Esophagus (tissue), 2 donors: ENCODE measurements at regions not wholly inside any gene's neighbourhood (a gene's known extent, or its start where the extent isn't known, plus 50 kb on each side); places are given as distances from the start of the nearest gene placed in this dataset.

Experiments
- H3K27ac ChIP-seq, 2 donors: one replicate each; pipeline ENCODE4 v1.5.1; 2013; ENCODE audit warnings: low read depth in 2 of 2, mild to moderate bottlenecking in 2 of 2, inconsistent platforms in 1 of 2, low read length in 1 of 2, moderate library complexity in 1 of 2
- H3K27me3 ChIP-seq, 2 donors: one replicate each; pipeline ENCODE4 v1.6.1; 2013; ENCODE audit warnings: low read length in 2 of 2, control low read depth in 1 of 2, mild to moderate bottlenecking in 1 of 2; ENCODE audit not compliant: insufficient read depth in 2 of 2, control insufficient read depth in 1 of 2
- H3K36me3 ChIP-seq, 2 donors: one replicate each; pipeline ENCODE4 v1.6.1; 2013; ENCODE audit warnings: low read length in 1 of 2; ENCODE audit not compliant: control insufficient read depth in 2 of 2, insufficient read depth in 2 of 2
- H3K4me1 ChIP-seq, 2 donors: one replicate each; pipeline ENCODE4 v1.6.1; 2013; ENCODE audit warnings: low read length in 1 of 2; ENCODE audit not compliant: control insufficient read depth in 2 of 2, insufficient read depth in 2 of 2
- H3K4me3 ChIP-seq, 2 donors: one replicate each; pipeline ENCODE4 v1.5.1; 2013; ENCODE audit warnings: low read length in 2 of 2, mild to moderate bottlenecking in 2 of 2, low read depth in 1 of 2, moderate library complexity in 1 of 2
- H3K9me3 ChIP-seq, 2 donors: one replicate each; pipeline ENCODE4 v1.6.1; 2013; ENCODE audit warnings: mild to moderate bottlenecking in 2 of 2, low read depth in 1 of 2, low read length in 1 of 2, moderate library complexity in 1 of 2; ENCODE audit not compliant: control insufficient read depth in 2 of 2, insufficient read depth in 1 of 2
- WGBS, 2 donors: extraction: QIAGEN DNeasy Blood & Tissue Kit; methylation state at CpG; one replicate each; pipeline ENCODE4 v1.1.7; 2013; 5-methylcytosine and 5-hydroxymethylcytosine counted together
- donor health status: healthy with polysubstance abuse.
- donor health status: Bipolar disorder and iron deficiency.

- Histone ChIP-seq H3K9me3 (no peaks in the 10 kb centered on the region), H3K27me3 (no peaks in the 10 kb centered on the region), H3K4me1 (no peaks in the 10 kb centered on the region), H3K36me3 (no peaks in the 10 kb centered on the region), H3K27ac (no peak overlapping the region), H3K4me3 (no peak overlapping the region)
- 77 to 86% methylated on average over 1 of the region's 1 CpG for WGBS, 2 donors
Measured at GRCh38 chr13:76210262-76210661, 574.1 kb downstream of the LMO7 start.

DNA sequence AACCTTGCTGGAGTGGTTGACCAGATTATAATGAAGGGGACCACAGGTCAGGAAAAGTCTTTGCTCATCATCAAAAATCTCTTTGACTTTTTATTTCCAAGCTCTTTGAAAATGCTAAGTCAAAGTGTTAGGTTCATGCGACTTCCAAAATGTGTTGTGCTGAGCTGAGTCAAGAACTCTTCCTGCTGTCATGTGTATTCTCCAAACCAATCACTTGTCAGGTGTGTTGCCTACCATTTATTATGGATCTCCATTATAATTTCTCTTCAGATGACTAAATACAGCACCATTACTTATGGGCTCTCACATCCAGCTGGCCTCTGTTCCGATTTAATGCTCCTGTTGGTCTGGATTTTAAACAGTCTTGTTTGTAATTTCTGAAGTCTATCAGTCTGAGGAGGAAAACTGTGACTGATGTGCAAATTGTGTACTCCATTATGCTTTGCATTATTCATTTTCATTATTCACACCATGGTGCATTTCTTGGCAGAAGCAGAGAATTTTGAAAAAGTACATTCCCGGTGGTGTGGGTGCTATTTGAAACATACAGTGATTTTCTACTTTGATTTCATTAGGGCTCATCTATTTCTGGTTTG, 562.5 kb downstream of the LMO7 start:
- 87 to 93% methylated on average over 3 of the region's 3 CpGs for WGBS, 2 donors
- H3K27me3 ChIP-seq = no peaks in the 10 kb centered on the region
- no peak overlapping the region for H3K4me3 ChIP-seq

GRCh38 chr13:76189882-76190519, 553.9 kb downstream of the LMO7 start:
- H3K4me1 ChIP-seq = no peaks in the 10 kb centered on the region
- H3K27me3 ChIP-seq = no peaks in the 10 kb centered on the region
- H3K4me3 ChIP-seq = no peak overlapping the region
- no peaks in the 10 kb centered on the region for H3K36me3 ChIP-seq
- H3K9me3 ChIP-seq = no peaks in the 10 kb centered on the region
- no peak overlapping the region for H3K27ac ChIP-seq
- 91 to 96% methylated on average over 36 to 48 of the region's 48 CpGs for WGBS, 2 donors

More for the DNA sequence above, 562.5 kb downstream of the LMO7 start:
- no peaks in the 10 kb centered on the region for H3K36me3 ChIP-seq
- H3K27ac ChIP-seq = no peak overlapping the region
- no peaks in the 10 kb centered on the region for H3K4me1 ChIP-seq
- no peaks in the 10 kb centered on the region for H3K9me3 ChIP-seq

GRCh38 chr13:76175961-76176725, 540.0 kb downstream of the LMO7 start:
- H3K36me3 ChIP-seq = no peaks in the 10 kb centered on the region
- peaks cover 0 to 2% of the 10 kb centered on the region in 2 donors for H3K27me3 ChIP-seq
- H3K27ac ChIP-seq = no peak overlapping the region
- H3K9me3 ChIP-seq = no peaks in the 10 kb centered on the region
- no peaks in the 10 kb centered on the region for H3K4me1 ChIP-seq
- WGBS, 2 donors = 84 to 86% methylated on average over 5 of the region's 5 CpGs
- no peak overlapping the region for H3K4me3 ChIP-seq

DNA sequence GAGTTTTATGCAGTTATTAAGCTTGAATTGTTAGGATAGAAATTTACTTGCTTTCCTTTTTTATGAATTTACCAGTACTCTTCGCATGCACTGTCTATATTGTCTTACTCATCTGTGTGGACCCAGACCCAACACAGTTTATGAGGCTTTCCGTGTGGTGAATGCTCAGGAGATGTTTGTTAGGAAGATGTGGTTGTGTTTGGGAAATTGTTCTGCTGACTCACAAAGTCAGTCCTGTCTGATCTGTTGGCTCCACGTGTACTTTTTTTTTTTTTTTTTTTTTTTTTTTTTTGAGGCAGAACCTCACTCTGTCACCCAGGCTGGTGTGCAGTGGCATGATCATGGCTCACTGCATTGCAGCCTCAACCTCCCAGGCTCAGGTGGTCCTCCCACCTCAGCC, 532.5 kb downstream of the LMO7 start:
- no peaks in the 10 kb centered on the region for H3K27me3 ChIP-seq
- no peaks in the 10 kb centered on the region for H3K4me1 ChIP-seq
- H3K36me3 ChIP-seq = no peaks in the 10 kb centered on the region
- H3K27ac ChIP-seq = no peak overlapping the region
- no peak overlapping the region for H3K4me3 ChIP-seq
- 78 to 87% methylated on average over 3 of the region's 3 CpGs for WGBS, 2 donors
- H3K9me3 ChIP-seq = no peaks in the 10 kb centered on the region

- no peaks in the 10 kb centered on the region for H3K9me3 ChIP-seq
- H3K27ac ChIP-seq = no peak overlapping the region
- H3K4me1 ChIP-seq = no peaks in the 10 kb centered on the region
- no peak overlapping the region for H3K4me3 ChIP-seq
- H3K27me3 ChIP-seq = no peaks in the 10 kb centered on the region
- 77 to 88% methylated on average over 3 of the region's 3 CpGs for WGBS, 2 donors
- H3K36me3 ChIP-seq = no peaks in the 10 kb centered on the region
Measured at GRCh38 chr13:76164290-76164689, 528.2 kb downstream of the LMO7 start.

DNA sequence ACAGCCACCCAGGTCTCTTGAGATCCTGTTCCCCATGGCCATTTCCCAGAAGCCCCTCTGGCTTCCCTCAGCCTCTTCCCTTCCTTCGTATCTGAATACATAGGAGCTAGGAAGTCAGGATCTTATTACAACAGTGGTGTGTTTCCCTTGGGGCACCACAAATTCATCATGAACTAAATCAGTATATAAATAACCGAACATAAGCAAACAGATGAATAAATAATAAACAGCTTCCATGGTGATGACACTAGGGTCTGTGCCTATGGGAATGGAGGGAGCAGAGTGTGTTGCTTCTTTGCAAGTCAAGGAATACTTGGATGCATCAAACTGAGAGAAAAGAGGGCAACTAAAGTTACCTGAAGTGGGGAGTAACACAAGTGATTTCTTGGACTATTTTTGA, 527.6 kb downstream of the LMO7 start:
- H3K27ac ChIP-seq = no peak overlapping the region
- 50 to 55% methylated on average over 2 of the region's 2 CpGs for WGBS, 2 donors
- no peaks in the 10 kb centered on the region for H3K4me1 ChIP-seq
- no peak overlapping the region for H3K4me3 ChIP-seq
- H3K9me3 ChIP-seq = no peaks in the 10 kb centered on the region
- H3K36me3 ChIP-seq = no peaks in the 10 kb centered on the region
- H3K27me3 ChIP-seq = no peaks in the 10 kb centered on the region

DNA sequence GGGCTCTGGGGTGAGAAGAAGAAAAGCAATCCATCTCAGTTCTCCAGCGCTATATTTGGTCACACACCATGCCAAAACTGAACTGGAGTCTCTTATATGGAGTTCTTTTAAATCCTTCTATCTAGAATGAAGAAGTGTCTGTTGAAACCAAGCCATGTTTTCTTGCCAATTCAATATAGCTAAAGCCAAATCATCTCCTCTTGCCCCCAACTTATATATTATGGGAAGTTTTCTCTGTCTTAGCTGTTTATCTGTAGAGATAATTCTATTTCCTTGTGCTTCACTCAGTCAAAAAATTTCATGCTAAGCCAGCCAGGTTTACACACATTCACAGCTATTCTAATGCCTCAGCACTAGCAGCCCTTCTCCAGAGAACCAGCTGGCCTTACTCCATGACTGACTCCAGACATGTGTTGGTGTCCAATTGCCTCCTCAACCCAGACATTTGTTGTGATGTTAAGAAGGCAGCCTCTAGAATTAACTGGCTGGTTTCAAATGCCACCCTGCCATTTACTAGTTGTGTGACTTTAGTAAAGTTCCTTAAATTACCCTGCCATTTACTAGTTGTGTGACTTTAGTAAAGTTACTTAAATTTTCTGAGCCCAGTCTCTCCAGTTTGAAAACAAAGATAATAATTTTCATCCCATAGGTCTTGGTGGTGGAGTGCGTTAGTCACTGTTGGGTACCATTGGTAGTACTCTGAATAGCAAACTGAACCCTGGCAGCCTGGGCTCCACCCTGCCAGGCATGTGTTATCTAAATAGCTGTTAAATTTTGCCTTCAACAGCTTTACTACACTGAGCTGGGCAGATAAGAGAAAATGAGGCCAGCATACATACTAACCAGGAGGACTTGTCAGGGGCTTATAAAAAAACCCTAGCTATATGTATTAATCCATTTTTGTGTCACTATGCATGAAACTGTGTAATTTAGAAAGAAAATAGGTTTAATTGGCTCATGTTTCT, 525.1 kb downstream of the LMO7 start:
- H3K27me3 ChIP-seq = no peaks in the 10 kb centered on the region
- 60 to 62% methylated on average over 2 of the region's 2 CpGs for WGBS, 2 donors
- H3K36me3 ChIP-seq = no peaks in the 10 kb centered on the region
- no peaks in the 10 kb centered on the region for H3K9me3 ChIP-seq
- H3K27ac ChIP-seq = no peak overlapping the region
- no peak overlapping the region for H3K4me3 ChIP-seq
- H3K4me1 ChIP-seq = no peaks in the 10 kb centered on the region

DNA sequence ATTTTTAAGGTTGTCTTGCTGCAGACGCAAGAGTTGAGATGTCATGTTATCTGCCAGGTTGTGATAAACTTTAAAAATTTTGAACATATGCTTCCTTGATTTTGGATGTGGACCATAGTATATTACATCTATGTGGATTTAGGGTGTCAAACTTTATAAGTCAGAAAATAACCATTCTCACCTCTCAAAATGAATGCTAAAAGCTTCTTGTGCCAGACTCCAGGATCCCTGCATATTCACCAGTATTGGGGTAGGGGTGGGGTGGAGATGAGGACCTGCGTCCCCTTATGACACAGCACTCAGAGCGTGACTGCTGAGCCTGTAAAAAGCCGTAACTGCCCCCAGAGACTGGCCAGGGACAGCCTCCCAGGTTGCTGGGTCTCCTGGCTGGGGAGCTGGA, 524.4 kb downstream of the LMO7 start:
- H3K36me3 ChIP-seq = no peaks in the 10 kb centered on the region
- no peak overlapping the region for H3K27ac ChIP-seq
- no peak overlapping the region for H3K4me3 ChIP-seq
- H3K9me3 ChIP-seq = no peaks in the 10 kb centered on the region
- no peaks in the 10 kb centered on the region for H3K4me1 ChIP-seq
- 83 to 86% methylated on average over 4 of the region's 4 CpGs for WGBS, 2 donors
- H3K27me3 ChIP-seq = no peaks in the 10 kb centered on the region
